ENCODE measurements at regions not wholly inside any gene's neighbourhood (a gene's known extent, or its start where the extent isn't known, plus 50 kb on each side); places are given as distances from the start of the nearest gene placed in this dataset.

DNA sequence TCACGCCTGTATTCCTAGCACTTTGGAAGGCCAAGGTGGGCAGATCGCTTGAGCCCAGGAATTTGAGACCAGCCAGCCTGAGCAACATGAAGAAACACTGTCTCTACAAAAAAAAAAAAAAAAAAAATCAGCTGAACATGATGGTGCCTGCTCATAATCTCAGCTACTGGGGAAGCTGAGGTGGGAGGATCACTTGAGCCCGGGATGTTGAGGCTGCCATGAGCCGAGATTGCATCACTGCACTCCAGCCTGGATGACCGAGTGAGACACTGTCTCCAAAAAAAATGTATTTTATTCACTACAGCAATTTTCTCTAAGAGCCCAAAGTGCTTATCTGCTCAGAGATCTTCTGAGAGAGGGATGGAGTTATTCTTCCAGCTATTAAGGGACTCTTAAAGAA is 215.8 kb upstream of the PPP3CA start:
- no peak for DNase-seq

DNA sequence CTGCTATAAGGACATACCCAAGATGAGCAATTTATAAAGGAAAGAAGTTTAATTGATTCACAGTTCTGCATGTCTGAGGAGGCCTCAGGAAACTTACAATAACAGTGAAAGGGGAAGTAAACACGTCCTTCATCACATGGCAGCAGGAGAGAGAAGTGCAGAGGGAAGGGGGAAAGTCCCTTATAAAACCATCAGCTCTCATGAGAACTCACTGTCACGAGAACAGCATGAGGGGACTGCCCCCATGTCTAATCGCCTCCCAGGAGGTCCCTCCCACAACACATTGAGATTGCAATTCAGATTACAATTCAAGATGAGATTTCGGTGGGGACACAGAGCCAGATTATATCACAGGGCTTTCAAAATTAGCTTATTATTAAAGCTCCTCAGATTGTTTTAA is 209.5 kb upstream of the PPP3CA start:
- DNase-seq, result peak; percentile 10

DNA sequence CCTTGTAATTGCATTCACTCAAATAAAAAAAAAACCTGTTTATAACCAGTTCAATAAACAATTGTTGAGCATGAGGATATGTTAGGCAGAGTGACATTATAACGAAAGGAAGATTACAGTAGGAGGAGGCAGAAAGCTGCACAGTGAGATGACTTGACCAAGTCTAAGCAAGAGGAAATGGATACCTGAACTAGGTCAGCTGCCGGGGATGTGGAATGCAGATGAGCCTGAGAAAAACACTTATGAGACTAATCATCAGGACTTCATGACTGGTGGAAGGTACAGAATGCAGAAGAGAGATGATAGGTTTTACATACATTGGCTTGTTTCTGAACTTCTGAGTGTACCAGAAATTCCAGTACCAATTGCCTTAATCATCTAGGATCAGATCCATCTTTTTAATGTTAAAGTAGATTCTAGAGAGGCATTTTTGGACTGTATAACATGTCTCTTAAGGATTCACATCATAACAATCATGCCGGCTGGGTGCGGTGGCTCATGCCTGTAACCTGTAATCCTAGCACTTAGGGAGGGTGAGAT is 208.1 kb upstream of the PPP3CA start:
- DNase-seq, result no peak

DNA sequence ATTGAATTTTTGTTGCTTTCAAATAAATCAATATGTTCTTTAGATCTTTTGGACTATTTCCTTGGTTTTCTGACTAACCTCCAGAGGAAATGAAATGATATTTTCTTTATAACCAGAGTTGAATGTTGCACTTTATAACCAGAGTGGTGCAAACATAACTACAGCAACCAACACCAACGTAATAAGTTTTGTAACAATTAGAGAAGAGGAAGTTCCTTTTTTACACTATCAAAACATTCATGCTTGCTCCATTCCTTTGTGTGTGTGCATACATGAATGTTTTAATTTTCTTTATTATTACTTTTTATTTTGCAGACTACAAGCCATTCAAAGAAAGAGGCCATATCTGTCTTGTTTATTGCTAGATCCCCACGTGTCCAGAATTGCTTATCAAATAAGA is 193.0 kb upstream of the PPP3CA start:
- DNase-seq, result peak; percentile 47

DNA sequence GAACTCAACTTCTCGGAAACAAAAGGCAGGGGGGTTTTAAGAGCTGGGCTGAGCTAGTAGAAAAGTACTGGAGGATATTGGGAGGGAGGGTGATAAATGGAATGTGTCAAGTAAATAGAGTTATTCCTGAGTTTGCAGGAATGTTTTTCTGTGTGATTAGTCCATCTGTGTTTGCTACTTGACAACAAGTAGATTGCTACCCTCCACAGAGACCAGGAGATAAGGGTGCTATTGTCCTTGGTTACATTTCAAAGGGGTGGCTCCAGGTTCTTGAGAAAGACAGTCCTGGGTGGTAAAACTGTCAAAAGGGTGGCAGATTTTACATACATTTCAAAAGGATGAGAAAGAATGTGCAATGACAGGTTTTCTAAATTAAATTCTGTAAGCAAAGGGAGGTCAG is 181.2 kb upstream of the PPP3CA start:
- no peak for DNase-seq

DNA sequence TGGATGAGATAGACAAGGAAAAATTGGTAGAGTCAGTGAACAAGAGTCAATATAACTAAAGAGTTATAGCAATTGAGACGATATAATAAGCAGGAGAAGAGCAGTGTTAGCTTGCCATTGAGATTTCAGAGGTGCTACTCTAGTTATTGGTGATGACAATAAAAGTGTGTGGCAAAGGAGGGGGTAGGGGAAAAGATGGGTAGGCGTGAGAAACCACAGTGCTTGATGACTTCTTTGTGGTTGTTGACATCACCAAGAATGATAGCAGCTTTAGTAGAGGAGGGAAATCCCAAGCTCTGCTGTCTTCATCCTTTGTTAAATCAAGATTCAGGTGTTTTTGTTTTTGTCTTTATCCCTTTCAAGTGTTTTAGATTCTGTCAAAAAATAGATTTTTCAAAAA is 179.9 kb upstream of the PPP3CA start:
- no peak for DNase-seq

DNA sequence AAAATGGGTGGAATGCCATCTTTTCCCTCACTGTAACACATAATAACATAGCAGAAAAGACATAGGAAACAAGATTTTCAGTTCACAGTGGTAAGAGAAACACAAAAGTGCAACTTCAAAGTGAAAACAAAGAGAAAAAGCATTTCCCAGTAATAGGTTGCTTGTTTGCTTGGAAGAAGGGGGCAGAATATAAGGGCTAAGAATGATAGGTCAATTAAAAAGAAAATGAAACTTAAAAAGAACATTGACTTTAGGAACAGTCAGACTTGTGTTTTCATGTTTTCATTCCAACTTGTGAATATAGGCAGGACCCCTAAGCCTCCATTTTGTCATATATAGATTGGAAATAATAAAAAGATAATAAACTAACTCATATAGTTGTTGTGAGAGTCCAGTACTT is 168.2 kb upstream of the PPP3CA start:
- DNase-seq, result no peak

DNA sequence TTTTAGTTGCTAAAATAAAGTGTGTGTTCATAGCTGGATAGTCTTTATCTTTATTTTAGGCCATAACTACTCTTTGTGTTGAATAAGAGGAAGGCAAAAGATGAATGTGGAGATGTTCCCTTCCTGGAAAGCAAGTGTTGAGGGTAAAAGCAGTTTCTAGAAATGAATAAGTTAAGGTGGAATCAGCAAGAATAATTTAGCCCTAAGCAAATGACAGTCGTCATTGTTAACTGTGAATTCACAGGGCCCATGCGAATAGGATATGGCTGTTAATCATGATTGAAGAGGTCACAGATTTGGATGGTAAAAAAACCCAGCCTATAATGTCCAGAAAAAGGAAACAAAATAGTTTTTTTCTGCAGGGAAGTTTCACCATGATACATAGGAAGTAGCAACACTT is 167.8 kb upstream of the PPP3CA start:
- no peak for DNase-seq

DNA sequence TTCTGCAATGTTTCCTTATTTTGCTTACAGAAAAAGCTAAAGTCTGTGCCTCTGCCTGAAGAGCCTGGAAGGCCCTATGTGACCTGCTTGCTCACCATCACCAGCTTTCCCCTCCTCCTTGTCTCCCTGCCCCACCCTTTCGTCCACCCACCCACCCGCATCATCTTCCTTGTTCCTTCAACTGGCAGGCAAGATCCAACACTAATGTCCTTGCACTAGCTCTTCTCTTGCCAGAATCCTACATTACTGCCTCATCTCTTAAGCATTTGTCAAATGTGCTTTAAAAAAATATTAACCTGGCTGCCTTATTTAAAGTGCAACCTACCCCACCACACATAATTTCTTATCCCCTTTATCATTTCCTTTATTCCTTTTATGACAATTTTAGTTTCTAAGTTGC is 165.1 kb upstream of the PPP3CA start:
- DNase-seq, result no peak

DNA sequence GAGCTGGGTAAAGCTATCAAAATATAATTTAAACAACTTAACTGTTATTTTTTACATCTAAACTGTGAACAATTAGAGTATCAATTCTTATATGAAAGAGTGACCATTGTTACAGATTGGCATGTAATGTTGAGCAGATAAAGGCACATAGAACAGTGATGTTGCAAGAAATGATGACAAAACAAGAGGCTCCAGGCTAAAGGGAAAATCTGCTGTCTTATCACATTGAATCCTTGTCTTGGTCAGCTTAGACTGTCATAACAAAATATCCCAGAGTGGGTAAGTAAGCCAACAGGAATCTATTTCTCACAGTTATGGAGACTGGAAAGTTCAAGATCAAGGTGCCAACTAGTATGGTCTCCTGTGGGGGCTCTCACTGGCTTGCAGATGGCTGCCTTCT is 154.1 kb upstream of the PPP3CA start:
- no peak for DNase-seq

DNA sequence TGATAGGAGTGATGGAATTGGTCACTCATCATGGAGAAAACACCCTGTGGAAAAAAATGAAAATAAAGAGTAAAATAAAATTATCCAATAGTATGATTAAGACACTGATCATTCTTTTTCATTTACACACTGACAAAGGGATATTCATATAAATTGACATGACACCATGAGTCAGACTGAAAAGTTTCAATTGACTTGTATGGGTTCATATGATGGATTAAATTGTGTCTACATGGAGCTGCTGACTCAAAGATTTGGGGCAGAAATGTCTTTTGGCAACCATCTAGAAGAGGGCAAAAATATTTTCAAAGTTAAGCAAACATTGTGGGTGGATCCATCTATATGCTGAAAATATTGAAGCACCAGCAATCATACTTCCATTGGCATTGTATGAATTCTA is 153.4 kb upstream of the PPP3CA start:
- no peak for DNase-seq

DNA sequence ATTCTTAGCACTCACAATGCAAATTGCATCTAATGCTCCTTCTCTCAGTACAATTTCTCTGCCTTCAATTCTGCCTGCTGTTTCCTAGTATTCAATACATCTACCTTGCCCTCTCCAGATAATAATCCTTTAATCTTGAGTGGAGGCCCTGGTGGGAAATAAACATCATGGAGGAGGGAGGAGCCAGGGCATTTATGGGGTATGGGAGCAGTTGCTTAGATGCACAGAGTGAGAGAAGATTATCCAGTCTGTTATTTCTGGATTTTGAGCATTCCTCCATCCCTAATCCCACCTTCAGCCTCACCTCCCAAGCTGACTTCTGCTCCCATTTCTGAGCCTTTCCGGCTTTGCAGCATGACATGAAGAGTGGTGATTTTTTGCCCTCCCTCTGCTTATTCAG is 127.9 kb upstream of the PPP3CA start:
- no peak for DNase-seq

DNA sequence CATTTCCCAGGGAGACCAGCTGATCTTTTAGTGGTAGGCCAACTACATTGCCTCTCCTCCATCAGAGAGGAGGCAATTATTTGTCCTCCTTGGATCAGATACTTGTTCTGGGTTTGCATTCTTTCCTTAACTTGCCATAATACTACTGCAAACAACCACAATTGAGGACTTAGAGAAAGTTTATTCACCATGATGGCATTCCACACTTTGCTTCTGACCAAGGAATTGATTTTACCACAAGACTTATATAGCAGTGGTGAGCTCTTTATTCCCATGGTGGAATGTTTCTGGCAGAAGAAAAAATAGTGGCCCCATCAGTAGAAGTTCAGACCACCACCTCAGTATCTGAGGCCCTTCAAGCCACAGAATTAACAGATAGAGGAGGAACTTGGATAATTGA is 123.9 kb upstream of the PPP3CA start:
- no peak for DNase-seq

DNA sequence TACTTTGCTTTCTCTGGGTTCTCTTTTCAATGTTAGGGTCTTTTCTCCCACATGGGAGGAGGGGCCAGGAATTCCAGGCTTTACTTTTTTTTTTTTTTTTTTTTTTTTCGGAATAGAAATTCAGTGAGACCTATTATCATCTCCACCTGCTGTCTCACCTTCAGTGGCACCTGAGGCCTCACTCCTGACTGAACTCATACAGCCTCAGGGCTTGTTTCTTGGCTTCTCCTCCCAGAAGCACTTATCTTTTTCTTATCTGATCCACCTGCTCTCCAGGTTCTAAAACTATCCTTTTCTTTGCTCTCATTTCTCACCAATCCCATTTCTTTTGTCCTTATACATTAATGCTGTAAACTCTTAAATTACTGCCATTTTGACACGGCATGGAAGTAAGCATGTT is 117.3 kb upstream of the PPP3CA start:
- no peak for DNase-seq

DNA sequence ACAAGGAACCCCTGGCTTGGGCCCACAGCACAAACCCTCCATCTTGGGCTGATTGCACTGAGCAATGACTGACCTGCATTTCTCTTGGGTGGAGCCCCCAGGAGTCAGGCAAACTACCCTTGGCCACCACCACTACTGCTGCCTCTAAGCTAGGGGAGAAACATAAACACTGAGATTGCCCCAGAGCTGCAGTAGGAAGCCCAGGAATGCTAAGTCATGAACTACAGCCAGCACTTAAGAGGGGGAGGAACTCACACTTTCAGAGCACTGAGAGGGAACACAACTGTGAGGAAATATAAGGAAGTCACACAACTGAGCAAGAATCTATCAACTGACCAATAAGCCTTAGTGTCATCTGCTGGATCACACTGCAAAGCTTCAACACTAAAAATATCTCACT is 111.6 kb upstream of the PPP3CA start:
- peak; percentile 17 for DNase-seq

DNA sequence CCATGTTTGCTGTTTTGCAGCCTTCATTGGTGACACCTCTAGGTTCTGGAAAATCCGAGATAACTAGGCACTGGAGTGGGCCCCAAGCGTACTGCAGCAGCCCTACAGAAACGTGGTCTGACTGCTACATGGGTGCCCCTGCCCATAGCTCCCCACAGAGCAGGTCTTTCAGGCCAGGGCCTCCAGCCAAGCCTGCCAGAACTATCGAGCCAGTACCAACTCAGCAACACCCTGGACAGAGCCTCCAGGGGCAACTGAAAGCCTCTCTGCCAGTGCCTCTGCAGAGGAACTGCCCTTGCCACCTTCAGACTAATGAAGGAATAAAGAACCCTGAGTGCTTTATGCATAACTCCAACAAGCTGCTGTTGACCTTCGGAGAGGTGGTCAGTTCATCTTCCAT is 111.1 kb upstream of the PPP3CA start:
- no peak for DNase-seq

DNA sequence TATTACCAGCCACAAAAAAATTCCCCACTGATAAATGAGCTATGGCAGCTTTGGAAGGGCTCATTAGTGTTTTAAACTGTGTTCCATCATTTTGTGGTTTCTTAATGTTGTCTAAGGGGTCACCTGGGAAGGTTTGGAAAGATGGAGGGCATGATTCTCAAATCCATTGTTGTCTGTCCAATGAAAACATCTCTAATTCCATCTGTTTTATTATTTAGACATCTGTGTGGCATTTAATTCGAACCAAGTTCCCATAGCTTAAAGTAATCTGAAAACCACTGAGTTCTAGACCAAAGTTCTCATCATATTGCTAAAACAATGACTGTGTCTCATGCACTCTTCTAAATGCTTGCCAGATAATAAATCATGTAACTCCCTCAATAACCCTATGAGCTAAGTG is 103.8 kb upstream of the PPP3CA start:
- no peak for DNase-seq

DNA sequence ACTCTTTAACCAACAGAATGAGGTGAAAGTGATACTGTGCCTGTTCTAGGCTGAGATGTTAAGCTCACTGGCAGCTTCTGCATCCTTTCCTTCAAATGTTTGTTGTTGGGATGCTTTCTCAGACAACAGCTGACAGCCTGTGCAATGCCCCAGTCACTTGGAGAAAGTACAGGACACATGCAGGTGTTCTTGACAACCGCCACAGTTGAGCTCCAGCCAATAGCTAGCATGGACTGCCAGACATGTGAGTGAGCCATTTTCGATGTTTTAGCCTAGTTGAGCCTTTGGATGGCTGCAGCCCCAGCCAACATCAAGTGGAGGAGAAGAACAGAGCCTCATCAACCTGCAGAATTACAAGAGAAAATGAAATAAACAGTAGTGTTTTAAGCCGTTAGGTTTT is 94.1 kb upstream of the PPP3CA start:
- DNase-seq, result no peak

DNA sequence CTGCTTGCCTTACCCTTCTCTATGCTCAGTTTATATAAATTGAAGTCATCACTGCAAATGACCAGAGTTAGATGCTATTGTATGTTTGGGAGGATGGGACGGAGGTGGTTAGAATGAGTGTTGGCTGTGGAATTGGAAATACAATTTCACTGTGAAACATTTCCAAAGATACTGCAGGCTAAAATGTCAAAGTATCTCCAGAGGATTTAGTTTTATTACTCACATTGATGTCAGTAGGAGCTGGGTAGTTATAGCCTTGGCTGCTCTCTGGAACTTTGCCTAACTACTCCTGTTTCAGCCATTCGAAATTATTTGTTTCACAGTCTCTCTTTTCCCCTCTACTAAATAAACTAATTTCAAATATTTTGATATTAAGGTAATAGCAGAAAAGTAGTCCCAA is 92.6 kb upstream of the PPP3CA start:
- no peak for DNase-seq

DNA sequence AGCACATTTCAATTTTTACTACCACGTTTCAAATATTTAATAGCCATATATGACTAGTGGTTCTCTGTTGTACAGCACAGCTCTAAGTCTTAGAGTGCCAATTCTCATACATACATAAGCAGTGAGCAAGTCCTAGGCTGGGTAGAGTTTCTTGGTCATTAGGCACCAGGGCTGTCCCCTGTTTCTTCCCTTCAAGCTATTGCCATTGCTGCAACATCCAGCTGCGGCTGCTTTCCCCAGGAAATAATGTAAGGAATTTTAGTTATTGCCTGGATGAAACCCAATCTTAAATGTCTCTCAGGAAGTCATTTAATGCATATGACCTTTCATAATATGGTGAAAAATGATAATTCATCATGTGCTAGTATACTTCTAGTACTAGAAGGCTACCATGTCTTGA is 74.1 kb upstream of the PPP3CA start:
- DNase-seq, result no peak

DNA sequence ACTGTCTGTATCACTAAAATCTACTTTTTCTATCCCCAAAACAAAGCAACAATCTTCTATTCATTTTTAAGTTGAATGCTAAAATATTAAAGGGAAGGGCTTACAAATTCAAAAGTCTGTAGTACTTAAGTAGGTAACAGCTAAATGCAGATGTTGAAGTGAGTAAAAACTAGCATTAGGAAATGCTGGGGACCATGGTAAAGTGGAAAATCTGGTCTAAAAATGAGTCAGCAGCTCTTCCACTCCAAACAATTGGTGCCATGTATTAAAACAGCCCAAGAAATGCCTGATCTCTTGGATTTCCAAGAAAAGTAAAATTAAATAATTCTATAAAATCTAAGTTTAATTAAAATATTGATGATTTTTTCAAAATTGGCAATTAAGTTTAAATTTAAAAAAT is 73.3 kb upstream of the PPP3CA start:
- DNase-seq, result no peak

DNA sequence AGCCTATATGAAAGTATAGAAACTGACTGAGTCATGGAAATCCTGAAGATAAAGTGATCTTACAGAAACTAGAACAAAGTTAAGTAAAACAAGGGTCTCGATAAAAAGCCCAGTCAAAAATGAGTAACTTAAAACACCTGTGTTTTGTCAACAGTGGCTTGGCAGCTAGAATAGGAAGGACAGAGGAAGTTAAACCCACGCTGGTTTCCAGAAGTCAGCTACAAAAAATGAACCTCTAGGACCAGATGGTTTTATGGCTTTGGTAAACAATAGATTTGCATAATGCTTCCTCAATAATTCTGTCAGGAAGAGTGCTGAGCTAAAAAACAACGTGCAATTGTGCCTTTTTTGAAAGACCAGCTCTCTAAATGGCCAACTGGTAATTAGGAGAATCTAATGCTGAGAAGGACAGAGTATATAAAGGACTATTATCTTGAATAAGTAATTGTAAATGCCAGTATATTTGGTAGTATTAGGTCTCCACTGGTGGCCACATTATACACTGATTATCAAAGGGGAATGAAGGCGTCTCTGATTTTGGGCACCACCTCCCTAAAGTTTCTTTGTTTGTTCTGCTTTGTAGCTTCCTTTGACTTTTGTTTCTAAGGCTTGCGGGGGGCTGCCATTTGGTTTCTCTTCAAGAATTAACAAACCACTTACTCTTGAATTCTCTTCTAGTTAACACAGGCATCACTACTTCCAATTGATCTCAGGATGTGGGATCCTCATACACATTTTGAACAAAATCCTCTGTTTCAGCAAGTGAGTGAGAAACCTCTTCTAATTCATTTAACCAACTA is 72.2 kb upstream of the PPP3CA start:
- peak; percentile 35 for DNase-seq

DNA sequence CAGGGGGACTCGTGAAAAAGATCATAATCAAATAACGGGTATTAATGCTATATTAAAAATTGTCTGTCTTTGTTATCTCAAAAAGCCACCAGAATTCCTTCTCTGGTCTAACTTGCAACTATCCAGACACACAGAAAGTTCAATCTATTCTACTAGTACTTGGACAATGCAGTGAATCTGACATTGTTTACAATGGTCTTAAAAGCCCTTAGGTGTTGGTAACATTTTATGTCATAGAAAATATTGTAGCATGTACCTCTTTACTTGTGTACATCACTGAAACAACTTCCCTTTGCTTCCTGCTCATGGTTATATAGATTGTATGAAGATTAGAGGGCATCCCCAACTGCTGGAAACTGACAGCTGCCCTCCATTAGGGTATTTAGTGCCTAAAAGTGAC is 71.1 kb upstream of the PPP3CA start:
- DNase-seq, result no peak

DNA sequence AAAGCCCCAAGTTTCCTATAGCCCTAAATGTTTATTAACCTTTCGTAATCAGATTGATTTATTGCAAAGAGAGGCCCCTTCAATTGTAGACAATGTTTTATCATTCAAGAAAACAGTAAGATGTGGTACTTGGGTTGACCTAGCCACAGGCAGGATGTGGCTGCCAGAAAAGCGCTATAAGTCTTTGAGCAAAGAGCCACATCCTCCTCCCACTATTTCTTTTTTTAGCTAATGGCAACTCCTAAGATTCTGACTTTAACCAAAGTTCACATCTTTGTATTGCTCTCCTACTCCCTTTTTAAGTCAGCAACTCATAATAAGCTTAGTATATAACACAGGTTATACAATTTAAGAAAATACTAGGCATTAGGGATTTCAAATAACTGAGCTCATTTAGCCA is 70.7 kb upstream of the PPP3CA start:
- DNase-seq, result peak; percentile 76

DNA sequence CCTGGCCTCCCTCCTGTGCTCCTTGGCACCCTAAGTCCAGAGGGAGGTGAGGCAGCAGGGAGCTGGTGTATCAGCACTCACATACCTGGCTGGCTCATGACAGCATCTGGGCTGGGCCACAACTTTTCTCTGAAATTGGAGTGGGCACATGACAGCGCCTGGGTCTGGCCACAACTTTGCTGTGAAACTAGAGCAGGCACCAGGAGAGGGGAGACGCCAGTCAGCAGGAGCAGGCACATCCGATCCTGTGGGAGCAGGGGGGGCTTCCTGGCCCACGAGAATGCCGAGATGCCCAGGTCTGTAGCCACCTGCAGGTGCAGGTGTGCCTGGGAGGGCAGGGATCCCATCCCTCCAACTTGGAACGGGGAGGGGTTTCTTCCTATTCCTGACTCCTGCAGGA is 69.7 kb upstream of the PPP3CA start:
- DNase-seq, result no peak
